ENCODE measurements at regions not wholly inside any gene's neighbourhood (a gene's known extent, or its start where the extent isn't known, plus 50 kb on each side); places are given as distances from the start of the nearest gene placed in this dataset.

DNA sequence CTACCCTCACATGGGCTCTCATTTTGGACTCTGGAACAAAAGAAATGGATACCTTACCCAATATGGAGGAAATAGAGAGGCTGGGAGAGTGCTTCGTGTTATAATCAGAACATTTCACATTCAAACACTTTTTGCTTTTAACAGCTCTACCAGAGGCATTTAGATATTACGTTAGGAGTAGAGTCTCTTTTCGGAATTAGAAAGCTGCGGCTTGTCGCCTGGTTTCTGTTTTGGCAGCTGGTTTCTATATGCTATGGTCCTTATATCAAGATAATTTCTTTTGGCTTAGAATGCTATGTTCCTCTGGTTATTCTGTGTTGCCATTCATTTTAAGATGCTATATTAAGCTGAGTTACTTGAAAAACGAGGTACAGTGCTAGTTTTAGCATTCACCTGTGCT is 392.8 kb upstream of the GALNT5 start:
- Histone ChIP-seq H3K36me3 (ENCODE audit: insufficient read depth, low read length) (no peaks in the 10 kb centered on the region), H3K4me3 (ENCODE audit: low read depth, low read length, poor library complexity, severe bottlenecking) (no peak overlapping the region), H3K27ac (ENCODE audit: low read depth, low read length, poor library complexity, severe bottlenecking) (no peak overlapping the region), H3K9me2 (ENCODE audit: low read depth, low read length) (no peaks in the 10 kb centered on the region), H3K4me2 (ENCODE audit: low read length) (no peak overlapping the region), H3K27me3 (ENCODE audit: insufficient read depth, low read length) (no peaks in the 10 kb centered on the region), H3K9ac (ENCODE audit: low read length) (no peak overlapping the region), H3F3A (ENCODE audit: insufficient read depth, low read length) (no peaks in the 10 kb centered on the region), H2AFZ (ENCODE audit: low read length) (no peak overlapping the region), H4K20me1 (ENCODE audit: insufficient read depth, low read length) (no peaks in the 10 kb centered on the region), H3K4me1 (ENCODE audit: insufficient read depth, low read length, severe bottlenecking) (no peaks in the 10 kb centered on the region), H3K79me2 (ENCODE audit: insufficient read depth, low read length) (no peaks in the 10 kb centered on the region), H3K9me3 (ENCODE audit: low read length) (no peaks in the 10 kb centered on the region)
- TF ChIP-seq EZH2 (IDR thresholded peaks at IDR 0.05; ENCODE audit: borderline replicate concordance, low read length): no peak
- TF ChIP-seq, protein P1, sequence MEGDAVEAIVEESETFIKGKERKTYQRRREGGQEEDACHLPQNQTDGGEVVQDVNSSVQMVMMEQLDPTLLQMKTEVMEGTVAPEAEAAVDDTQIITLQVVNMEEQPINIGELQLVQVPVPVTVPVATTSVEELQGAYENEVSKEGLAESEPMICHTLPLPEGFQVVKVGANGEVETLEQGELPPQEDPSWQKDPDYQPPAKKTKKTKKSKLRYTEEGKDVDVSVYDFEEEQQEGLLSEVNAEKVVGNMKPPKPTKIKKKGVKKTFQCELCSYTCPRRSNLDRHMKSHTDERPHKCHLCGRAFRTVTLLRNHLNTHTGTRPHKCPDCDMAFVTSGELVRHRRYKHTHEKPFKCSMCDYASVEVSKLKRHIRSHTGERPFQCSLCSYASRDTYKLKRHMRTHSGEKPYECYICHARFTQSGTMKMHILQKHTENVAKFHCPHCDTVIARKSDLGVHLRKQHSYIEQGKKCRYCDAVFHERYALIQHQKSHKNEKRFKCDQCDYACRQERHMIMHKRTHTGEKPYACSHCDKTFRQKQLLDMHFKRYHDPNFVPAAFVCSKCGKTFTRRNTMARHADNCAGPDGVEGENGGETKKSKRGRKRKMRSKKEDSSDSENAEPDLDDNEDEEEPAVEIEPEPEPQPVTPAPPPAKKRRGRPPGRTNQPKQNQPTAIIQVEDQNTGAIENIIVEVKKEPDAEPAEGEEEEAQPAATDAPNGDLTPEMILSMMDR (IDR thresholded peaks at IDR 0.05; ENCODE audit: low read length): no peak

DNA sequence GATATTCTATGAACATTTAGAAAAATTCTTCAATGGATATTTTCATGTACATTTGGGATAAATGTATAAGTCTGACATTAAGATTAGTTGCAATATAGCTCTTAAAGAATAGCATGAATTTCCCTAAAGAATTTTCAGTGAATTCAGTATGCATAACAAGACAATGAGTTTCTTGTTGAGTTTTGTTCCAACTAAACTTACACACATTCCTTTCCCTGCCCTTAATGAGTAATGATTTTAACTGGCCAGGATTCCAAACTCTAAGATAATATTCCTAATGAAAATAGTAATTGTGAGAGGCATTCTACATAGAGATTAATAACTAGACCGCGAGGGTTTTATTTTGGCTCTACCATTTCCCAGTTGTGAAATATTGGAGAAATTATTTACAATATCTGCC is 390.3 kb upstream of the GALNT5 start:
- H3K9me3 ChIP-seq (ENCODE audit: low read length): no peaks in the 10 kb centered on the region
- H3K36me3 ChIP-seq (ENCODE audit: insufficient read depth, low read length): no peaks in the 10 kb centered on the region
- H3K9ac ChIP-seq (ENCODE audit: low read length): no peak overlapping the region
- no peak overlapping the region for H3K4me2 ChIP-seq (ENCODE audit: low read length)
- H3K9me2 ChIP-seq (ENCODE audit: low read depth, low read length): no peaks in the 10 kb centered on the region
- TF ChIP-seq EZH2 (IDR thresholded peaks at IDR 0.05; ENCODE audit: borderline replicate concordance, low read length): no peak
- TF ChIP-seq, protein P1 (IDR thresholded peaks at IDR 0.05; ENCODE audit: low read length): no peak
- H2AFZ ChIP-seq (ENCODE audit: low read length): no peak overlapping the region
- H3K27ac ChIP-seq (ENCODE audit: low read depth, low read length, poor library complexity, severe bottlenecking): no peak overlapping the region
- H3F3A ChIP-seq (ENCODE audit: insufficient read depth, low read length): no peaks in the 10 kb centered on the region
- no peaks in the 10 kb centered on the region for H4K20me1 ChIP-seq (ENCODE audit: insufficient read depth, low read length)
- no peaks in the 10 kb centered on the region for H3K27me3 ChIP-seq (ENCODE audit: insufficient read depth, low read length)
- no peaks in the 10 kb centered on the region for H3K79me2 ChIP-seq (ENCODE audit: insufficient read depth, low read length)
- H3K4me1 ChIP-seq (ENCODE audit: insufficient read depth, low read length, severe bottlenecking): no peaks in the 10 kb centered on the region
- no peak overlapping the region for H3K4me3 ChIP-seq (ENCODE audit: low read depth, low read length, poor library complexity, severe bottlenecking)

DNA sequence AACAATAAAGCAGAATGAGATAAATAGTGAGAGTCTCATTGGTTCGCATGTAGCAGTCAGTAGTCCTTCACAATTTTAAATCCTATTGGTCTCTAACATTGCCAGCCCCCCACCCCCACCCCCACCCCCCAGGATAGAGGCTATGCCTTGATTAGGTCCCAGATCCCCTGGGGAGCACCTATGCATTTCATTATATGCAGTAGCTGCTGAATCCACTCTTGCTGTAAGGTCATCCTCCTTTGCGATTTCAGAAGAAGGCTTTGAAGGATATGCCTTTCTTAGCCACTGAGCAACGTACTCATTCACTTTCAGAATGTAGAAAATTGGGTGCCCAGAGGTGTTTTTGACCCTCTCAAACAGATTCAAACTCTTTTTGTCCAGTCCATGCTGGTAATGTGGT is 382.8 kb upstream of the GALNT5 start:
- Histone ChIP-seq H3F3A (ENCODE audit: insufficient read depth, low read length) (no peaks in the 10 kb centered on the region), H3K4me1 (ENCODE audit: insufficient read depth, low read length, severe bottlenecking) (no peaks in the 10 kb centered on the region), H3K9me3 (ENCODE audit: low read length) (no peaks in the 10 kb centered on the region), H3K27me3 (ENCODE audit: insufficient read depth, low read length) (no peaks in the 10 kb centered on the region), H2AFZ (ENCODE audit: low read length) (no peak overlapping the region), H3K4me3 (ENCODE audit: low read depth, low read length, poor library complexity, severe bottlenecking) (no peak overlapping the region), H3K9ac (ENCODE audit: low read length) (no peak overlapping the region), H3K4me2 (ENCODE audit: low read length) (no peak overlapping the region), H4K20me1 (ENCODE audit: insufficient read depth, low read length) (no peaks in the 10 kb centered on the region), H3K27ac (ENCODE audit: low read depth, low read length, poor library complexity, severe bottlenecking) (no peak overlapping the region), H3K9me2 (ENCODE audit: low read depth, low read length) (no peaks in the 10 kb centered on the region), H3K36me3 (ENCODE audit: insufficient read depth, low read length) (no peaks in the 10 kb centered on the region), H3K79me2 (ENCODE audit: insufficient read depth, low read length) (no peaks in the 10 kb centered on the region)
- TF ChIP-seq, protein P1 (IDR thresholded peaks at IDR 0.05; ENCODE audit: low read length): no peak
- TF ChIP-seq EZH2 (IDR thresholded peaks at IDR 0.05; ENCODE audit: borderline replicate concordance, low read length): no peak

Measured in OCI-LY1 (cell line).